LNCAP (cell line): ENCODE measurements at regions not wholly inside any gene's neighbourhood (a gene's known extent, or its start where the extent isn't known, plus 50 kb on each side); places are given as distances from the start of the nearest gene placed in this dataset.

Experiments used
- CTCF ChIP-seq: fragments of 450-650 bp; IDR thresholded peaks from 2 replicates; pipeline ENCODE4 v1.5.1; 2017; ENCODE audit warnings: mild to moderate bottlenecking

- TF ChIP-seq CTCF: no peak
Measured at GRCh38 chr10:128472196-128472595, 346.0 kb upstream of the MKI67 start.

DNA sequence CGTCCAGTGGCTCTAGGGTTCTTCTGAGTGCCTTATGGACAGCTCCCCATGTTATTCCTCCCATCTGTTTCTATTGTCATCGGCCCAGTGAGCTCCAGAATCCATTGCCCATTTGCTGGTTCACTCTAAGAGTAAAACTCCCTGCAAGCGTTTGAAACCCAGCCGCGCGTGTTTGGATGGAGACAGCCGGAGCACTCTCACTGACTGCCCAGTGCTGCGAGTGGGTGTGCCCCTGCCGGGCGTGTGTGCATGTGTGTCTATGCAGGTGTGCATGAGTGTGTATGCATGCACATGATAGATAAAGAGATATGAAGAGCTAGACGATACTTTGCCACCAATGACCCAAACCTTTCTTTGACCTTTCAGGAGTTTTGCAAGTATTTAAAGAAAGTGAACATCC lies 347.2 kb upstream of the MKI67 start:
- no peak for TF ChIP-seq CTCF

DNA sequence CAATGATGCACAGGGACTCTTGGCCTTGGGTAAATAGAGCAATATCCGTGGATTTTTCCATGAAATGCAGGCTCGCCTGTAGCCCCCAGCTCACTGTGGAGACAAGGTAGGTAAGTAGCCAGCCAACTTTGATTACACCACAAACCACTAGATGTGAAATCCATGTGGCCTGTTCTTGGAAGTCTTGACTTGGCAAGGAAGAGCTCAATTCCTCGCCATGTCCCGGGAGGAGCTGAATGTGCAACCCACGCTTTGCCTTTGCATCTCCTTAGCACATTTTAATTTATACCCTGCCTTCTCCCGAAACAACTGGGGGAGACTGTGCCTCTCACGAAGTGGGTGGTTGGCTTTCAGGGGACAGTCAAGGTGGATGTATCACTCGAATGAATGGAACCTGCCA lies 347.7 kb upstream of the MKI67 start:
- no peak for TF ChIP-seq CTCF

DNA sequence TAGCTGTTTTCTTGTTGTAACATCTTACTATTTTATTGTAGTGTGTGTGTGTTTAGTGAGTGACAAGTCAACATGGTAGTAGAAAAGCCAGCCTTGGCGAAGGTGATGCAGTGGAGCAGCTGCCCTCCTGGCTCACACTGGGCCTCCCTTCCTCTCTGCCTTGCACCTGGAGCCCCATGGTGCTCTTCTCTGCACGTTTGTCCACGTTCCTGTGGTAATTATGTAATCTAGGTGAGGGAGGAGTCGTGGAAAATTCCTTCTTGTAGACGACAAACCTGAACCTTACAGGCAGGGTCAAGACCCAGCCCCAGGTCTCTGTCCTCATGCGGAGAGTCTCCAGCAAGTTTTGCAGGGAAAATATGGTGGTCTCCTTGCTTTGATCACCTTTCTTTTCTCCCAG lies 348.3 kb upstream of the MKI67 start:
- no peak for TF ChIP-seq CTCF

DNA sequence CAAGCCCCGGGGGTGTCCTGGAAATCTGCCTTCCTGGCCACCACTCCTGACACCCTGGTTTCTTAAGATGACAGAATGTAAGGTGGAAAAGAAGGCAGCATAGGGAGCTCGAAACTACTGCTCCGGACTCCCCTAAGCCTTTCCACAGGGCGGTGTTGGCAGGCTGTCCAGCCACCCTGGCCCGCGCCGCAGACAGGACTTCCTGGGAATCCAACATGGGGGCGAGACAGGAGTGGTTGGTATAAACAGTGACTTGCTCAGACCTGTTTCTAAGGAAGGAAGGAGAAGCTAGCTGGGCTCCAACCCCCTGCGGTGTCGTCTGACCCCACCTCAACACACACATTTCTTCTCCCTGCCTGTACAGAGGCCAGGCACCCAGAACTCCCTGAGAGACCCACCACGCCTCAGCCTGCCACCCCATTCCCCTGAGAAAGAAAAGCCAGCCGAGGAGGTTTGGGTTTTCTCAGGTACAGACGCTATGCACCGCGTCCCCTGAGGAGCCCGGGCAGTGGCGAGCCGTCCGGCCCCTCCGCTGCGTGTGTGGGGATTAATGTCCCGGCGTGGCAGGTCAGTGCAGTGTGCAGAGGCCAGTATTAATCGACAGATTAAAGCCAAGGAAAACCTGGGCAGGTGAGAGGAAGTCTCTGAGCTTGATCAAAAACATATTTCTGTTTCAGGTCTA lies 349.6 kb upstream of the MKI67 start:
- no peak for TF ChIP-seq CTCF

DNA sequence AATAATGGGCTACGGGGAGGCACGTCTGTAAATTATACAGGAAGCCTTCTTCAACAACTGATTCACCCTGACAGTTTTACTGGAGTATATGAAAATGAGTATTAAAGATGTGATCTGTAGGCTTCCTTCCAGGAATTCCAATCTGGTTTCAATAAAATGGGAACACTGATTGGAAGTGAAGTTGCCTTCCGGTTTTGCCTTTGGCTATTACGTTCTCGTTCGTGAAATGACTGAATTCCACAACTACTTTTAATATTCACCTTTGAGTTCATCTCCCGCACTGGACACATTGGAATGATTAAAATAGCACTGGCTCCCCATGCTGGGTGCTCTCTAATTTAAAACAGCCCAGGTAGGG lies 350.1 kb upstream of the MKI67 start:
- no peak for TF ChIP-seq CTCF

- no peak for TF ChIP-seq CTCF
Measured at GRCh38 chr10:128476845-128477244, 350.6 kb upstream of the MKI67 start.

- no peak for TF ChIP-seq CTCF
Measured at GRCh38 chr10:128480601-128481000, 354.4 kb upstream of the MKI67 start.
